SK-N-SH treated with all-trans-retinoic acid at 6 μM for 48 hours (cell line): ENCODE measurements at regions not wholly inside any gene's neighbourhood (a gene's known extent, or its start where the extent isn't known, plus 50 kb on each side); places are given as distances from the start of the nearest gene placed in this dataset.

ENCODE experiments used
- ATAC-seq: fragments of 200-7000 bp; cut with Tn5 transposase; 3 replicates; pipeline ENCODE4 v1.9.1; 2020; ENCODE audit warnings: mild to moderate bottlenecking, moderate library complexity
- ARNTL ChIP-seq: fragments of 450-650 bp; formaldehyde crosslinking; IDR thresholded peaks from 2 replicates; pipeline ENCODE4 v1.5.0; 2020; ENCODE audit warnings: low read depth, mild to moderate bottlenecking, moderate library complexity, borderline replicate concordance
- BACH2 ChIP-seq: fragments of 250-450 bp; sonication (Bioruptor Pico); IDR thresholded peaks from 2 replicates; pipeline ENCODE4 v1.9.0; 2021; ENCODE audit warnings: mild to moderate bottlenecking, borderline replicate concordance
- CREB5 ChIP-seq: fragments of 250-450 bp; sonication (Bioruptor Pico); IDR thresholded peaks from 2 replicates; pipeline ENCODE4 v1.5.1; 2020; ENCODE audit warnings: low read depth, mild to moderate bottlenecking, moderate library complexity
- CSDC2 ChIP-seq: fragments of 250-450 bp; sonication (Bioruptor Pico); IDR thresholded peaks from 2 replicates; pipeline ENCODE4 v1.5.0; 2020; ENCODE audit warnings: mild to moderate bottlenecking, moderate library complexity
- CSRNP3 ChIP-seq: fragments of 250-450 bp; sonication (Bioruptor Pico); IDR thresholded peaks from 2 replicates; pipeline ENCODE4 v1.5.1; 2021; ENCODE audit warnings: mild to moderate bottlenecking, moderate library complexity
- ESRRG ChIP-seq: fragments of 250-450 bp; sonication (Bioruptor Pico); IDR thresholded peaks from 2 replicates; pipeline ENCODE4 v1.6.1; 2021; ENCODE audit warnings: mild to moderate bottlenecking
- GLIS3 ChIP-seq: fragments of 250-450 bp; sonication (Bioruptor Pico); IDR thresholded peaks from 2 replicates; pipeline ENCODE4 v1.5.0; 2020; ENCODE audit warnings: mild to moderate bottlenecking, moderate library complexity
- ISL1 ChIP-seq: fragments of 250-450 bp; sonication (Bioruptor Pico); IDR thresholded peaks from 2 replicates; pipeline ENCODE4 v2.1.2; 2022; ENCODE audit warnings: mild to moderate bottlenecking, moderate library complexity
- OSR1 ChIP-seq: fragments of 250-450 bp; sonication (Bioruptor Pico); IDR thresholded peaks from 2 replicates; pipeline ENCODE4 v1.8.0; 2022; ENCODE audit warnings: moderate library complexity, mild to moderate bottlenecking, inconsistent platforms
- PPARA ChIP-seq: fragments of 250-450 bp; sonication (Bioruptor Pico); IDR thresholded peaks from 2 replicates; pipeline ENCODE4 v1.5.0; 2020; ENCODE audit warnings: mild to moderate bottlenecking, borderline replicate concordance
- RARB ChIP-seq: fragments of 250-450 bp; sonication (Bioruptor Pico); IDR thresholded peaks from 2 replicates; pipeline ENCODE4 v1.8.0; 2021; ENCODE audit warnings: mild to moderate bottlenecking, moderate library complexity
- SNAI2 ChIP-seq: fragments of 250-450 bp; sonication (Bioruptor Pico); IDR thresholded peaks from 2 replicates; pipeline ENCODE4 v1.5.0; 2020; ENCODE audit warnings: mild to moderate bottlenecking, moderate library complexity
- TCF4 ChIP-seq: fragments of 250-450 bp; sonication (Bioruptor Pico); IDR thresholded peaks from 2 replicates; pipeline ENCODE4 v1.8.0; 2021; ENCODE audit warnings: mild to moderate bottlenecking, moderate library complexity, borderline replicate concordance
- TOX ChIP-seq: fragments of 250-450 bp; sonication (Bioruptor Pico); IDR thresholded peaks from 2 replicates; pipeline ENCODE4 v1.8.0; 2021; ENCODE audit warnings: mild to moderate bottlenecking, moderate library complexity, borderline replicate concordance
- TSHZ2 ChIP-seq: fragments of 250-450 bp; sonication (Bioruptor Pico); IDR thresholded peaks from 2 replicates; pipeline ENCODE4 v1.5.0; 2020; ENCODE audit warnings: mild to moderate bottlenecking, moderate library complexity
- ZC3H10 ChIP-seq: fragments of 250-450 bp; sonication (Bioruptor Pico); IDR thresholded peaks from 2 replicates; pipeline ENCODE4 v1.5.1; 2021; ENCODE audit warnings: mild to moderate bottlenecking, moderate library complexity
- ZFP3 ChIP-seq: fragments of 250-450 bp; sonication (Bioruptor Pico); IDR thresholded peaks from 2 replicates; pipeline ENCODE4 v1.5.0; 2020; ENCODE audit warnings: mild to moderate bottlenecking, moderate library complexity
- ZFP30 ChIP-seq: fragments of 450-650 bp; formaldehyde crosslinking; IDR thresholded peaks from 2 replicates; pipeline ENCODE4 v1.5.0; 2022; ENCODE audit warnings: mild to moderate bottlenecking, moderate library complexity
- ZNF565 ChIP-seq: fragments of 450-650 bp; formaldehyde crosslinking; conservative IDR thresholded peaks from 2 replicates; pipeline ENCODE4 v1.5.0; 2020; ENCODE audit warnings: low read depth, mild to moderate bottlenecking, moderate library complexity
- ZNF70 ChIP-seq: fragments of 450-650 bp; formaldehyde crosslinking; IDR thresholded peaks from 2 replicates; pipeline ENCODE4 v1.5.0; 2020; ENCODE audit warnings: mild to moderate bottlenecking, moderate library complexity
- ZNF8 ChIP-seq: fragments of 450-650 bp; formaldehyde crosslinking; IDR thresholded peaks from 2 replicates; pipeline ENCODE4 v1.5.0; 2020; ENCODE audit warnings: mild to moderate bottlenecking, moderate library complexity

GRCh38 chr10:114755537-114755936 is 66.0 kb upstream of the FHIP2A start:
- TF ChIP-seq ARNTL (CRISPR knock-in tag) (no peak), ZC3H10 (CRISPR knock-in tag) (no peak), ESRRG (CRISPR knock-in tag) (no peak), CSDC2 (no peak), CSRNP3 (CRISPR knock-in tag) (no peak), ZNF565 (CRISPR knock-in tag) (no peak), OSR1 (CRISPR knock-in tag) (no peak), CREB5 (CRISPR knock-in tag) (no peak), SNAI2 (CRISPR knock-in tag) (no peak), ISL1 (no peak), GLIS3 (CRISPR knock-in tag) (no peak), RARB (CRISPR knock-in tag) (no peak)
- no peak for ATAC-seq

GRCh38 chr10:114758331-114758730 is 63.2 kb upstream of the FHIP2A start:
- ATAC-seq, result peak; percentile 53

GRCh38 chr10:114761205-114762193 is 60.1 kb upstream of the FHIP2A start:
- TF ChIP-seq CREB5 (CRISPR knock-in tag) (no peak), CSRNP3 (CRISPR knock-in tag) (no peak), ZFP3 (CRISPR knock-in tag) (no peak), ZC3H10 (CRISPR knock-in tag) (no peak), PPARA (CRISPR knock-in tag) (no peak), ZFP30 (CRISPR knock-in tag) (no peak), ARNTL (CRISPR knock-in tag) (no peak)
- peak; percentile 27; the same call in 1 of the 3 replicates for ATAC-seq

More at GRCh38 chr10:114758331-114758730, 63.2 kb upstream of the FHIP2A start:
- TF ChIP-seq ISL1 (peak; percentile 80), ZC3H10 (CRISPR knock-in tag) (no peak), BACH2 (CRISPR knock-in tag) (no peak), ZFP3 (CRISPR knock-in tag) (no peak)

- TF ChIP-seq TOX (CRISPR knock-in tag), result no peak
- TF ChIP-seq ZNF8 (CRISPR knock-in tag), result no peak
- no peak for TF ChIP-seq TCF4 (CRISPR knock-in tag)
- no peak for TF ChIP-seq ZNF70 (CRISPR knock-in tag)
- no peak for TF ChIP-seq GLIS3 (CRISPR knock-in tag)
- TF ChIP-seq TSHZ2 (CRISPR knock-in tag), result no peak
- no peak for TF ChIP-seq RARB (CRISPR knock-in tag)
- no peak for TF ChIP-seq CSRNP3 (CRISPR knock-in tag)
- no peak for TF ChIP-seq ZNF565 (CRISPR knock-in tag)
- no peak for ATAC-seq
Measured at GRCh38 chr10:114762811-114763210, 58.8 kb upstream of the FHIP2A start.
